Upper lobe of left lung (tissue), 6 donors: ENCODE measurements at regions not wholly inside any gene's neighbourhood (a gene's known extent, or its start where the extent isn't known, plus 50 kb on each side); places are given as distances from the start of the nearest gene placed in this dataset.

Source experiments
- ATAC-seq, 2 donors: fragments of 200-7000 bp; cut with Tn5 transposase; one replicate each; pipeline ENCODE4 v1.9.1; 2022; ENCODE audit warnings: mild to moderate bottlenecking in 2 of 2, moderate library complexity in 2 of 2; ENCODE audit not compliant: low FRiP score in 2 of 2
- DNase-seq, 2 donors: peaks; one replicate each; pipeline ENCODE4 v3.0.0-alpha.2; 2019 to 2020
- H3K27ac ChIP-seq, 4 donors: fragments of 200-600 bp; sonication (generic); one replicate each; pipeline ENCODE4 v1.5.1; 2016 to 2019
- H3K27me3 ChIP-seq, 4 donors: fragments of 200-600 bp; sonication (generic); one replicate each; pipeline ENCODE4 v1.5.1; 2017 to 2019
- H3K36me3 ChIP-seq, 4 donors: fragments of 200-600 bp; sonication (generic); one replicate each; pipeline ENCODE4 v1.5.1; 2016 to 2019
- H3K4me1 ChIP-seq, 4 donors: fragments of 200-600 bp; sonication (generic); one replicate each; pipeline ENCODE4 v1.5.1; 2018 to 2019
- H3K4me3 ChIP-seq, 4 donors: fragments of 200-600 bp; sonication (generic); one replicate each; pipeline ENCODE4 v1.5.1; 2017 to 2019; ENCODE audit warnings: mild to moderate bottlenecking in 2 of 4, moderate library complexity in 1 of 4
- H3K9me3 ChIP-seq, 4 donors: fragments of 200-600 bp; sonication (generic); one replicate each; pipeline ENCODE4 v1.5.1; 2018 to 2019
- EP300 ChIP-seq, 4 donors: sonication (generic); formaldehyde crosslinking; IDR thresholded peaks; one replicate each; pipeline ENCODE4 v1.5.1; 2017; ENCODE audit warnings: antibody characterized with exemption in 4 of 4, control low read depth in 2 of 4
- POLR2A ChIP-seq, 4 donors: fragments of 450-650 bp; IDR thresholded peaks; one replicate each; pipeline ENCODE4 v1.5.1; 2016 to 2017; ENCODE audit warnings: antibody characterized with exemption in 4 of 4, mild to moderate bottlenecking in 2 of 4
- POLR2AphosphoS5 ChIP-seq, 2 donors: sonication (generic); formaldehyde crosslinking; IDR thresholded peaks; one replicate each; pipeline ENCODE4 v1.5.1; 2017; ENCODE audit warnings: antibody characterized with exemption in 2 of 2
- WGBS, 2 donors: methylation state at CpG; one replicate each; pipeline ENCODE4 v1.1.5; 2017 to 2018; 5-methylcytosine and 5-hydroxymethylcytosine counted together
- TF ChIP-seq, protein P1 (sequence below), 6 experiments: fragments of 450-650 bp in 4 of 6; fragments of 200-600 bp in 2 of 6; sonication (generic) in 2 of 6; IDR thresholded peaks; one replicate each; pipeline ENCODE4 v1.5.1; 2016 to 2019; ENCODE audit warnings: antibody characterized with exemption in 6 of 6
- donor health status: DM: no; HTN: no; CAD: no; lungs with moderate emphysema.
- donor health status: DM: no; HTN: yes; CAD: no; lungs with severe emphysema.

DNA sequence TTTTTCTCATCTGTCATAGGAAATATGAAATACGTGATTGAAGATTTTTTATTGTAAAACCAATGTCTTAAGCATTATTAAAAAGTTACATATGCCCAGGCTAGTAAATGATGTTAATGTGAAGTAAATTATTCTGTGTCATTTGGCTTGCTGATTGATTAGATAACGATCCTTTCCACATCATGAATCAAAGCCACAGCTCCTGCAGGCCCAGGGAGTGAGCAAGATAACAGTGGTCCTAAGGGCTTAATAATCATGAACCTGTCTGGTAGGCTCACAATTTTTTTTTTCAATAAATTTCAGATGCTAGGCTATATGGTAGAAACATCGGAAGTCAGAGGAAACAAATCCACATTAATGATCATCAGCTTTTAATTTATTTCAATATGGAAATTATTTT, 269.0 kb upstream of the SLC10A2 start:
- no peak for DNase-seq
- Histone ChIP-seq H3K9me3 (no peaks in the 10 kb centered on the region), H3K4me1 (no peaks in the 10 kb centered on the region), H3K27me3 (no peaks in the 10 kb centered on the region), H3K36me3 (no peaks in the 10 kb centered on the region), H3K4me3 (no peak overlapping the region), H3K27ac (no peak overlapping the region)
- ATAC-seq: no peak
- 71 to 72% methylated on average over 3 of the region's 3 CpGs for WGBS, 2 donors
- no peak for TF ChIP-seq POLR2AphosphoS5 (IDR thresholded peaks at IDR 0.05)
- TF ChIP-seq POLR2A (IDR thresholded peaks at IDR 0.05): no peak
- TF ChIP-seq, protein P1, sequence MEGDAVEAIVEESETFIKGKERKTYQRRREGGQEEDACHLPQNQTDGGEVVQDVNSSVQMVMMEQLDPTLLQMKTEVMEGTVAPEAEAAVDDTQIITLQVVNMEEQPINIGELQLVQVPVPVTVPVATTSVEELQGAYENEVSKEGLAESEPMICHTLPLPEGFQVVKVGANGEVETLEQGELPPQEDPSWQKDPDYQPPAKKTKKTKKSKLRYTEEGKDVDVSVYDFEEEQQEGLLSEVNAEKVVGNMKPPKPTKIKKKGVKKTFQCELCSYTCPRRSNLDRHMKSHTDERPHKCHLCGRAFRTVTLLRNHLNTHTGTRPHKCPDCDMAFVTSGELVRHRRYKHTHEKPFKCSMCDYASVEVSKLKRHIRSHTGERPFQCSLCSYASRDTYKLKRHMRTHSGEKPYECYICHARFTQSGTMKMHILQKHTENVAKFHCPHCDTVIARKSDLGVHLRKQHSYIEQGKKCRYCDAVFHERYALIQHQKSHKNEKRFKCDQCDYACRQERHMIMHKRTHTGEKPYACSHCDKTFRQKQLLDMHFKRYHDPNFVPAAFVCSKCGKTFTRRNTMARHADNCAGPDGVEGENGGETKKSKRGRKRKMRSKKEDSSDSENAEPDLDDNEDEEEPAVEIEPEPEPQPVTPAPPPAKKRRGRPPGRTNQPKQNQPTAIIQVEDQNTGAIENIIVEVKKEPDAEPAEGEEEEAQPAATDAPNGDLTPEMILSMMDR (IDR thresholded peaks at IDR 0.05): no peak
- TF ChIP-seq EP300 (IDR thresholded peaks at IDR 0.05): no peak

DNA sequence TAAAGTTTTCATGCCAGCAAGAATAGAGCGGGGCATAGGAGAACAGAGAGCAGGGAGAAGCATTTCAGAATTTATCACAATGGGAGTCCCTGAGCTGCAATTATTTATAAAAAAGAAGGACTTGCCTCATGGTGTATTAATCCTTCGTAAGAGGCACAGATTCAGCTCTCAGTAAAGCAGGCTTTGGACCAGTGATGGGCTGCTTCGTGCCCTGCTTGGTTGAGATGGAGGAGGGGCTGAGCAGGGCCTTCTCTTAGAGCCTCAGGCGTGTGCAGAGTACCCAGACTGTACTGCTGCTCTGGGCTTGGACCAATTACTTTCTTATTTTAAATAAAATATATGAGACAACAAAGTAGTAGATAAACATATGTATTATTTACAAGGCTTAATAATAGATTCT, 265.7 kb upstream of the SLC10A2 start:
- ATAC-seq (no peak), DNase-seq (no peak)
- no peaks in the 10 kb centered on the region for H3K9me3 ChIP-seq
- 80 to 85% methylated on average over 4 of the region's 4 CpGs for WGBS, 2 donors
- H3K4me3 ChIP-seq: no peak overlapping the region
- H3K27me3 ChIP-seq: no peaks in the 10 kb centered on the region
- no peaks in the 10 kb centered on the region for H3K4me1 ChIP-seq
- no peaks in the 10 kb centered on the region for H3K36me3 ChIP-seq
- TF ChIP-seq POLR2AphosphoS5 (IDR thresholded peaks at IDR 0.05): no peak
- no peak for TF ChIP-seq EP300 (IDR thresholded peaks at IDR 0.05)
- TF ChIP-seq, protein P1 (IDR thresholded peaks at IDR 0.05): no peak
- TF ChIP-seq POLR2A (IDR thresholded peaks at IDR 0.05): no peak
- no peak overlapping the region for H3K27ac ChIP-seq

GRCh38 chr13:103328899-103329298, 262.7 kb upstream of the SLC10A2 start:
- no peaks in the 10 kb centered on the region for H3K4me1 ChIP-seq
- H3K36me3 ChIP-seq: no peaks in the 10 kb centered on the region
- TF ChIP-seq POLR2AphosphoS5 (IDR thresholded peaks at IDR 0.05) (no peak), POLR2A (IDR thresholded peaks at IDR 0.05) (no peak), EP300 (IDR thresholded peaks at IDR 0.05) (no peak)
- TF ChIP-seq, protein P1 (IDR thresholded peaks at IDR 0.05): no peak
- no peaks in the 10 kb centered on the region for H3K9me3 ChIP-seq
- no peak overlapping the region for H3K4me3 ChIP-seq
- DNase-seq (no peak), ATAC-seq (no peak)
- no peak overlapping the region for H3K27ac ChIP-seq
- no peaks in the 10 kb centered on the region for H3K27me3 ChIP-seq
- 56 to 74% methylated on average over 1 of the region's 1 CpG for WGBS, 2 donors

GRCh38 chr13:103326326-103326725, 260.1 kb upstream of the SLC10A2 start:
- H3K4me3 ChIP-seq: no peak overlapping the region
- H3K27me3 ChIP-seq: no peaks in the 10 kb centered on the region
- no peak for TF ChIP-seq EP300 (IDR thresholded peaks at IDR 0.05)
- TF ChIP-seq POLR2AphosphoS5 (IDR thresholded peaks at IDR 0.05): no peak
- H3K9me3 ChIP-seq: no peaks in the 10 kb centered on the region
- DNase-seq: no peak
- H3K27ac ChIP-seq: no peak overlapping the region
- no peaks in the 10 kb centered on the region for H3K4me1 ChIP-seq
- no peak for ATAC-seq
- no peaks in the 10 kb centered on the region for H3K36me3 ChIP-seq
- WGBS, 2 donors: 76 to 78% methylated on average over 2 of the region's 2 CpGs

- no peak for DNase-seq
- no peak for ATAC-seq
- no peak overlapping the region for H3K4me3 ChIP-seq
- H3K36me3 ChIP-seq: no peaks in the 10 kb centered on the region
- H3K9me3 ChIP-seq: no peaks in the 10 kb centered on the region
- TF ChIP-seq POLR2A (IDR thresholded peaks at IDR 0.05) (no peak), EP300 (IDR thresholded peaks at IDR 0.05) (no peak), POLR2AphosphoS5 (IDR thresholded peaks at IDR 0.05) (no peak)
- TF ChIP-seq, protein P1 (IDR thresholded peaks at IDR 0.05): no peak
- 40 to 61% methylated on average over 2 of the region's 2 CpGs for WGBS, 2 donors
- H3K27ac ChIP-seq: no peak overlapping the region
- H3K27me3 ChIP-seq: no peaks in the 10 kb centered on the region
- no peaks in the 10 kb centered on the region for H3K4me1 ChIP-seq
These were observed 259.5 kb upstream of the SLC10A2 start for GRCh38 chr13:103325672-103326071.
